GM23248 (cell line): ENCODE measurements at regions not wholly inside any gene's neighbourhood (a gene's known extent, or its start where the extent isn't known, plus 50 kb on each side); places are given as distances from the start of the nearest gene placed in this dataset.

ENCODE experiments used
- EZH2 ChIP-seq: fragments of 200-600 bp; sonication (generic); IDR thresholded peaks from 2 replicates; pipeline ENCODE4 v1.6.1; 2018; ENCODE audit warnings: antibody characterized with exemption, mild to moderate bottlenecking; ENCODE audit not compliant: insufficient read depth, poor library complexity, severe bottlenecking
- EZH2phosphoT487 ChIP-seq: fragments of 200-600 bp; sonication (generic); IDR thresholded peaks from 2 replicates; pipeline ENCODE4 v1.6.1; 2018; ENCODE audit warnings: antibody characterized with exemption, moderate library complexity, mild to moderate bottlenecking, low read depth; ENCODE audit not compliant: insufficient read depth

DNA sequence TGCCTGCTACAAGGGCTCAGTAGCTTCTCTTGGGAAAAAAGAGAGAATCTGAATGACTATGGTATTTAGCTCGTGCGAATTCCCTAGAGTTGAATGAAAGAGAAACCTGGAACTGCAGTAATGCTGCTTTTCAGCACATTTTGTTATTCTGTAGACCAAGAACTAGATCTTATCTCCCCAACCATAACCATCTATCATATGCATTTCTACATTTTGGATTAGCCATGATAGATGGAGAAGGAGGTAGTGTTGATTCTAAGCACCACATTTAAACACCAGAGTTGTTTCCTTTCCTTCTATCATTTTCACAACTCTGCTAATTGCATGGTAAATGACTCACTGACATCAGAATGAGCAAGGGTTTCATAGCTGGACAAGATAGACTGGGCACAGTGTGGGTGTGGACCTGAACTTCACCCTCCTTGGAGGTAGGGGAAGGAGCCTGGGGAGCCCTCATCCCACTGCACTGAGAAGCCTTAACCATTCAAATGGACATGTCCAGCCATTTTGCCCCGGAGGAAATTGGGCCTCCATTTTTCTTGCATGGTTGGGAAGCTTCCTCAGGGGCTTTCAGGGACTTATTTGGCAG, 55.3 kb upstream of the BMPER start:
- no peak for TF ChIP-seq EZH2
- TF ChIP-seq EZH2phosphoT487, result no peak
